Lower leg skin (tissue), 4 donors: ENCODE measurements at regions not wholly inside any gene's neighbourhood (a gene's known extent, or its start where the extent isn't known, plus 50 kb on each side); places are given as distances from the start of the nearest gene placed in this dataset.

Source experiments
- DNase-seq, 2 donors: peaks; one replicate each; pipeline ENCODE4 v3.0.0-alpha.2; 2019; ENCODE audit warnings: low spot score in 2 of 2
- H3K4me3 ChIP-seq: fragments of 200-600 bp; sonication (generic); 2 replicates; pipeline ENCODE4 v1.5.1; 2017; ENCODE audit warnings: mild to moderate bottlenecking, low read depth; ENCODE audit not compliant: poor library complexity, severe bottlenecking
- CTCF ChIP-seq, 3 donors: fragments of 450-650 bp; IDR thresholded peaks; one replicate each; pipeline ENCODE4 v1.5.1; 2016; ENCODE audit warnings: antibody characterized with exemption in 3 of 3, mild to moderate bottlenecking in 3 of 3, moderate library complexity in 2 of 3
- POLR2A ChIP-seq, 2 donors: fragments of 450-650 bp; IDR thresholded peaks; one replicate each; pipeline ENCODE4 v1.6.1; 2016 to 2017; ENCODE audit warnings: antibody characterized with exemption in 2 of 2, mild to moderate bottlenecking in 1 of 2, moderate library complexity in 1 of 2
- WGBS, 2 donors: methylation state at CpG; one replicate each; pipeline ENCODE4 v1.1.5; 2018; 5-methylcytosine and 5-hydroxymethylcytosine counted together
- intact Hi-C: fragments of 100-400 bp; cut with DNase I; formaldehyde crosslinking; loops from one replicate; pipeline ENCODE4 v1.15.0; 2023; ENCODE audit warnings: low total_unique reads

- no peak for DNase-seq
- TF ChIP-seq CTCF (IDR thresholded peaks at IDR 0.05) (no peak), POLR2A (IDR thresholded peaks at IDR 0.05) (no peak)
- intact Hi-C loops, result no loop called here
- H3K4me3 ChIP-seq, result no peak overlapping the region
- WGBS, 2 donors, result 55 to 74% methylated on average over 5 of the region's 5 CpGs
Observed at GRCh38 chr11:131301306-131301705, 69.1 kb upstream of the NTM start.

GRCh38 chr11:131302836-131303235 lies 67.6 kb upstream of the NTM start:
- intact Hi-C loops, result no loop called here
- no peak for TF ChIP-seq CTCF (IDR thresholded peaks at IDR 0.05)
- TF ChIP-seq POLR2A (IDR thresholded peaks at IDR 0.05), result no peak
- no peak for DNase-seq
- 30 to 36% methylated on average over 1 of the region's 1 CpG for WGBS, 2 donors
- no peak overlapping the region for H3K4me3 ChIP-seq

DNA sequence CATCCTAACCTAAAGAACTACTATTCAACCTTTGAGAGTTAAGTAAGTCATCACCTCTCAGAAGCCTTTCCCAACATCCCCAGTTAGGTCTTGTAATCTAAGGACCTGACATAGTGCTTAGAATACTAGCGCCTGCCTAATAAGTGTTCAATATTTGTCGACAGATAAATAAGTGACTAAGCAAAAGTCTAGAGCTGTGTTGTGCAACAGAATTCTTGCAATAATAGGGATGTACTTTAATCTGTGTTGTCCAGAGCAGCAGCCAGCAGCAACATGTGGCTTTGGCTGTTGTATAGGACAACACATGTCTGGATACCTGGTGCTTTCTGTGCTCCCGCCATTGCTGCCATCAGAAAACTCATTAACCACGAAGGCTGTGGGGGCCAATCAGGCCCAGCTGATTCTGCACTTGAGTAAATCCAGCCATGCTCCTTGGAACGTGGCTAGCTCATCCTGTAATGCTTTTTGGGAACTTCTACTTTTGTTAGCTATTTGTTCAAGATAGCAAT lies 66.8 kb upstream of the NTM start:
- DNase-seq, result no peak
- H3K4me3 ChIP-seq, result no peak overlapping the region
- WGBS, 2 donors, result 75 to 82% methylated on average over 5 of the region's 5 CpGs
- intact Hi-C loops, result no loop called here
- TF ChIP-seq CTCF (IDR thresholded peaks at IDR 0.05) (no peak), POLR2A (IDR thresholded peaks at IDR 0.05) (no peak)

- intact Hi-C loops, result no loop called here
- no peak for TF ChIP-seq POLR2A (IDR thresholded peaks at IDR 0.05)
- no peak for TF ChIP-seq CTCF (IDR thresholded peaks at IDR 0.05)
- 68 to 87% methylated on average over 3 of the region's 3 CpGs for WGBS, 2 donors
- no peak overlapping the region for H3K4me3 ChIP-seq
- no peak for DNase-seq
Observed at GRCh38 chr11:131305005-131305404, 65.4 kb upstream of the NTM start.

DNA sequence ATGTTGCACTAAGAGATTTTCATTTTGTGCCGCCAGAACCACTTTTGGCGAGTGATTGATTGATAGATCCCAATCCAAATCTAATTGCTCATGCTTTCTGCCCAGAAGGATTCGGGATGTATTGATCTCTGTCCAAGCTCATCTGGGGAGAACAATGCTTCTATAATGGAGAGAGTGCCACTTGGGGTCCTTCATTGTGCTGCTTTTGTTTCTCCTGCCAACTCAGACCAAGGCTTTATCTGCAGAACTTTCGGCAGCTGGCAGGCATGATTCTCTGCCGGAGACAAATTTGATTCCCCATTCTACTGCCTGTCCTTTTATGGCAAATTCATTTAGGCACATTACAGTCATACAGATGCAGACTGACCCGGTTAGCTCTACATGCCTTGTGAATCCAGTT lies 62.9 kb upstream of the NTM start:
- TF ChIP-seq CTCF (IDR thresholded peaks at IDR 0.05) (no peak), POLR2A (IDR thresholded peaks at IDR 0.05) (no peak)
- no peak for DNase-seq
- H3K4me3 ChIP-seq, result no peak overlapping the region
- WGBS, 2 donors, result 83 to 85% methylated on average over 6 of the region's 6 CpGs
- intact Hi-C loops, result no loop called here

DNA sequence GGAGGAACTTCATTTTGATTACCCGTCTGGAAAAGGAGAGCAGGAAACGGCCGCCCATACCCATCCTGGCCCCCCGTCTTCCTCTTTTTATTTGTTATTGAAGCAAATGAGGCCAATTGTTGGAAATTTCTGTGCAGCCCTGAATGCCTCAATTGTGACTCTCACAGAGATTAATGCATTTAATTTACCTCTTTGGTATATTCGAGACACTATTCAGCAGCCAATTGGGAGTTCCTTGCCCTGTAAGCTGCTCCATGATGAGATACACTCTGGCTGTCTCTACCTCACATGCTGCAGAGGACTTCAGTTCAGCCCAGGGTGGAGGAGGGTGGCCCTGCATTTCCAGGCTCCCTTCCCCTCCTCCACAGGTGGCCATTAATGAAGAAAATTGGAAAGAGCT lies 60.6 kb upstream of the NTM start:
- 51 to 57% methylated on average over 5 of the region's 5 CpGs for WGBS, 2 donors
- no peak overlapping the region for H3K4me3 ChIP-seq
- TF ChIP-seq CTCF (IDR thresholded peaks at IDR 0.05) (no peak), POLR2A (IDR thresholded peaks at IDR 0.05) (no peak)
- DNase-seq, result no peak
- intact Hi-C loops, result no loop called here
